Peyer's patch (tissue), 4 donors: ENCODE measurements at regions not wholly inside any gene's neighbourhood (a gene's known extent, or its start where the extent isn't known, plus 50 kb on each side); places are given as distances from the start of the nearest gene placed in this dataset.

Source experiments
- DNase-seq, 3 donors: peaks; one replicate each; pipeline ENCODE4 v3.0.0-alpha.2; 2017 to 2019
- H3K27ac ChIP-seq, 4 donors: fragments of 200-600 bp; sonication (generic); one replicate each; pipeline ENCODE4 v1.5.1; 2016 to 2019
- H3K27me3 ChIP-seq, 2 donors: fragments of 200-600 bp; sonication (generic); one replicate each; pipeline ENCODE4 v1.5.1; 2019
- H3K36me3 ChIP-seq, 3 donors: fragments of 200-600 bp; sonication (generic); one replicate each; pipeline ENCODE4 v1.5.1; 2016 to 2019
- H3K4me1 ChIP-seq, 4 donors: fragments of 200-600 bp; sonication (generic); one replicate each; pipeline ENCODE4 v1.5.1; 2016 to 2019
- H3K4me3 ChIP-seq, 4 donors: fragments of 200-600 bp; sonication (generic); 1 replicate in 3 of 4; 2 replicates in 1 of 4; pipeline ENCODE4 v1.5.1; 2016 to 2019; ENCODE audit warnings: mild to moderate bottlenecking in 1 of 4
- H3K9me3 ChIP-seq, 4 donors: fragments of 200-600 bp; sonication (generic); one replicate each; pipeline ENCODE4 v1.5.1; 2016 to 2019; ENCODE audit warnings: mild to moderate bottlenecking in 1 of 4
- POLR2A ChIP-seq, 2 donors: fragments of 450-650 bp; IDR thresholded peaks; one replicate each; pipeline ENCODE4 v1.5.1; 2017; ENCODE audit warnings: antibody characterized with exemption in 2 of 2, mild to moderate bottlenecking in 2 of 2, moderate library complexity in 2 of 2
- TF ChIP-seq, protein P1 (sequence below), 6 experiments: fragments of 450-650 bp in 4 of 6; fragments of 200-600 bp in 2 of 6; sonication (generic) in 1 of 6; IDR thresholded peaks; one replicate each; pipeline ENCODE4 v1.5.1; 2017 to 2019; ENCODE audit warnings: antibody characterized with exemption in 6 of 6, mild to moderate bottlenecking in 3 of 6, moderate library complexity in 1 of 6

DNA sequence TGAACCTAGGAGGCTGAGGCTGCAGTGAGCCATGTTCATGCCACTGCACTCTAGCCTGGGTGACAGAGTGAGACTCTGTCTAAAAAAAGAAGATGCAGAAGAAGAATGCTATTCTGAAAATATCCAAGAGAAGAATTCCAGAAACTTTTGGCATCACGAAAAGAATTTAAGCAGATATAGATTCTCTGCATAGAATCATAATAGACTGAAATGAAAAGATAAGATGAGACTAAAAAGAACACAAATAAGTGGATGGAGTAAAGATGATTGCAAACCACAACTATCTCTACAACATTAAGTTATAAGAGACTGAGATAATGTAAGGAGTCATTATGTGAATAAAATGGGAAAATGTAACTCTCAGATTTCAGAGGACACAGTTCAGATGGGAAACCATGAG, 140.7 kb upstream of the TMC3 start:
- Histone ChIP-seq H3K4me1 (no peaks in the 10 kb centered on the region), H3K4me3 (no peak overlapping the region), H3K9me3 (no peaks in the 10 kb centered on the region), H3K27ac (no peak overlapping the region), H3K36me3 (no peaks in the 10 kb centered on the region), H3K27me3 (no peaks in the 10 kb centered on the region)
- DNase-seq = no peak
- TF ChIP-seq POLR2A (IDR thresholded peaks at IDR 0.05) = no peak
- TF ChIP-seq, protein P1, sequence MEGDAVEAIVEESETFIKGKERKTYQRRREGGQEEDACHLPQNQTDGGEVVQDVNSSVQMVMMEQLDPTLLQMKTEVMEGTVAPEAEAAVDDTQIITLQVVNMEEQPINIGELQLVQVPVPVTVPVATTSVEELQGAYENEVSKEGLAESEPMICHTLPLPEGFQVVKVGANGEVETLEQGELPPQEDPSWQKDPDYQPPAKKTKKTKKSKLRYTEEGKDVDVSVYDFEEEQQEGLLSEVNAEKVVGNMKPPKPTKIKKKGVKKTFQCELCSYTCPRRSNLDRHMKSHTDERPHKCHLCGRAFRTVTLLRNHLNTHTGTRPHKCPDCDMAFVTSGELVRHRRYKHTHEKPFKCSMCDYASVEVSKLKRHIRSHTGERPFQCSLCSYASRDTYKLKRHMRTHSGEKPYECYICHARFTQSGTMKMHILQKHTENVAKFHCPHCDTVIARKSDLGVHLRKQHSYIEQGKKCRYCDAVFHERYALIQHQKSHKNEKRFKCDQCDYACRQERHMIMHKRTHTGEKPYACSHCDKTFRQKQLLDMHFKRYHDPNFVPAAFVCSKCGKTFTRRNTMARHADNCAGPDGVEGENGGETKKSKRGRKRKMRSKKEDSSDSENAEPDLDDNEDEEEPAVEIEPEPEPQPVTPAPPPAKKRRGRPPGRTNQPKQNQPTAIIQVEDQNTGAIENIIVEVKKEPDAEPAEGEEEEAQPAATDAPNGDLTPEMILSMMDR (IDR thresholded peaks at IDR 0.05) = no peak

DNA sequence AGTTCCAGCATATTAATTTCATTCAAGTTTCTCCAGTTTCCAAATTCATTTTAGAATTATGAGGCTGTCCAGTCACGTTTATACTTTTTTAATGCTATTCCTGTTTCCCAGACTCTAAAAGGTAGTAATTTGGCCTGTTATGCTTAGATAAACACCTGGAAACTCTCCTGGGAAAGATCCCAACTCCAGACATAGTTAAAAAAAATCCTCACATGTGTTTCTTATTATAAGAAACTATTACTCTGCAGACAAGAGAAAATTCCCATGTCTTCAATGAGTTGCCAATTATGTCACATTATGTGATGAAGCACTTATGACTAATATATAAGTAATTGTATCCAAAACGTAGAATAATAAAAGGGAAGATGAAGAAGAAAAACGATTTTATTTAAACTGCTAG, 137.1 kb upstream of the TMC3 start:
- H3K27me3 ChIP-seq = no peaks in the 10 kb centered on the region

DNA sequence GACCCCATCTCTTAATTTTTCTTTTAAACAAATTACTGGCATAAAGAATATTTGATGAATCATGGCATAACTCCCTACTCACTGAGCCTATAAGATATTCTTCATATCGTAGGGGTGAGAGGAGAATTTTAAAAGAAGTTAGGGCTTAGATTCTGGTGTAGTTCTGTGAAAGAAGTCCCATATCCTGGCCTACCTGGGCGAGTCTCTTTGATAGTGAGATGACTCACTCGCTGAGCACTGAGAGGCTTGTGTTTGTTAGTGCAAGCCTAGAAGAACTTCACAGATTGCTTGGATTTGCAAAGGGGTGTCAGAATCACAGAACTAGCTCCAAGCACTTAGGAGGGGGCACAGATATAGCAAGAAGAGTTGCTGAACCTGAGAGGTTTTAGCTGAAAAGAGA, 133.8 kb upstream of the TMC3 start:
- no peaks in the 10 kb centered on the region for H3K4me1 ChIP-seq
- no peak overlapping the region for H3K4me3 ChIP-seq
- no peak for DNase-seq
- TF ChIP-seq POLR2A (IDR thresholded peaks at IDR 0.05) = no peak
- TF ChIP-seq, protein P1 (IDR thresholded peaks at IDR 0.05) = no peak
- no peaks in the 10 kb centered on the region for H3K9me3 ChIP-seq
- no peak overlapping the region for H3K27ac ChIP-seq
- no peaks in the 10 kb centered on the region for H3K27me3 ChIP-seq
- H3K36me3 ChIP-seq = no peaks in the 10 kb centered on the region

More for the DNA sequence above, 137.1 kb upstream of the TMC3 start:
- H3K9me3 ChIP-seq = no peaks in the 10 kb centered on the region
- no peak for DNase-seq
- H3K27ac ChIP-seq = no peak overlapping the region
- no peak overlapping the region for H3K4me3 ChIP-seq
- no peaks in the 10 kb centered on the region for H3K36me3 ChIP-seq
- no peak for TF ChIP-seq POLR2A (IDR thresholded peaks at IDR 0.05)
- TF ChIP-seq, protein P1 (IDR thresholded peaks at IDR 0.05) = no peak
- H3K4me1 ChIP-seq = no peaks in the 10 kb centered on the region

DNA sequence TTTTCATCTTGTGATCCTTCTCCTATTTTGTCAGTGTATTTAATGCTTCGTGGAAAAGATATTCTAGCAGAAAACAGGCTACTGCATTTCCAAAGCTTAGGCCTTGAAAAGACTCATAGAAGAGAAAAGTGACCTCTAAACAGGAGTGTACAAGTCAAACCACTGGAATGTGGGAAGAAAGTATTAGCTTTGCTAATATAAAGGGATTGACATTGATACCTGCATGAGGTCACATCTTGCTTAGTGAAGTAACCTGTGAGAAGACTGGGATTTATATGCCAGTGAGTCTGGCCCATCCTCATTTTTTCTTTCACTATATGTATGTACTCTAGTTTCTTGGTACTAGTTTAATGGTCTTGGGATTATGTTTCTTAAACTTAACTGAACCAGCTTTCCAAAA, 132.9 kb upstream of the TMC3 start:
- no peak for TF ChIP-seq POLR2A (IDR thresholded peaks at IDR 0.05)
- TF ChIP-seq, protein P1 (IDR thresholded peaks at IDR 0.05) = no peak
- no peaks in the 10 kb centered on the region for H3K36me3 ChIP-seq
- H3K9me3 ChIP-seq = no peaks in the 10 kb centered on the region
- no peak overlapping the region for H3K27ac ChIP-seq
- no peak overlapping the region for H3K4me3 ChIP-seq
- no peak for DNase-seq
- no peaks in the 10 kb centered on the region for H3K27me3 ChIP-seq
- H3K4me1 ChIP-seq = no peaks in the 10 kb centered on the region

DNA sequence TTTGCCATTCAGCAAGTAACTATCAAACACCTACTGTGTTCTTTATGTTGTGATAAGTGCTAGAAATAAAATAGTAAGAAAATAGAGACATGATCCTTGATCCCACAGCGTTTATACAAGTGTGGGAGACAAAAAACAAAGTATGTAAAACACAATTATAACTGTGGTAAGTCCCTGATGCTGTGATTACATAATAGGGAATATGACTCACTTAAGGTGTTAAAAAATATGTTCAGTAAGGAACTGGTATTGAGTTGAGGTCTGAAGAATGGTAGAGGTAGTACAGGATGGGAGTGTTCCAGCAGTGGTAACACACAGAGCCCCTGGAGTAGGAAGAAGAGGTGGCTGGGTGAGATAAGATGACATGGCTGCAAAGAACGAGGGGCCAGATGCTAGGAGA, 132.1 kb upstream of the TMC3 start:
- TF ChIP-seq, protein P1 (IDR thresholded peaks at IDR 0.05) = no peak
- TF ChIP-seq POLR2A (IDR thresholded peaks at IDR 0.05) = no peak
- DNase-seq = no peak
- H3K4me3 ChIP-seq = no peak overlapping the region

More for the DNA sequence above, 132.1 kb upstream of the TMC3 start:
- Histone ChIP-seq H3K27me3 (no peaks in the 10 kb centered on the region), H3K27ac (no peak overlapping the region), H3K9me3 (no peaks in the 10 kb centered on the region), H3K36me3 (no peaks in the 10 kb centered on the region), H3K4me1 (no peaks in the 10 kb centered on the region)
